Islet of Langerhans (tissue), 1 donor: ENCODE measurements at regions not wholly inside any gene's neighbourhood (a gene's known extent, or its start where the extent isn't known, plus 50 kb on each side); places are given as distances from the start of the nearest gene placed in this dataset.

Experiments
- FAIRE-seq: peaks from one replicate; lab custom pipeline; 2011; peaks lifted over from hg19 to GRCh38; lab: Jason Lieb, UNC

- no peak for FAIRE-seq
Observed at GRCh38 chr6:15027472-15027871, 218.4 kb upstream of the JARID2 start.

- FAIRE-seq: no peak
Observed at GRCh38 chr6:15032015-15032414, 213.9 kb upstream of the JARID2 start.

GRCh38 chr6:15033850-15034203, 212.0 kb upstream of the JARID2 start:
- FAIRE-seq: no peak

- FAIRE-seq: no peak
Observed at GRCh38 chr6:15036690-15037245, 209.1 kb upstream of the JARID2 start.

- FAIRE-seq: no peak
Observed at GRCh38 chr6:15037253-15037652, 208.6 kb upstream of the JARID2 start.

GRCh38 chr6:15038013-15038791, 207.7 kb upstream of the JARID2 start:
- no peak for FAIRE-seq

- no peak for FAIRE-seq
Observed at GRCh38 chr6:15039136-15039535, 206.7 kb upstream of the JARID2 start.

- FAIRE-seq: no peak
Observed at GRCh38 chr6:15042938-15043337, 202.9 kb upstream of the JARID2 start.

- FAIRE-seq: no peak
Observed at GRCh38 chr6:15044146-15044882, 201.6 kb upstream of the JARID2 start.

- FAIRE-seq: no peak
Observed at GRCh38 chr6:15044948-15045347, 200.9 kb upstream of the JARID2 start.

- no peak for FAIRE-seq
Observed at GRCh38 chr6:15046751-15047150, 199.1 kb upstream of the JARID2 start.

GRCh38 chr6:15048367-15048766, 197.5 kb upstream of the JARID2 start:
- no peak for FAIRE-seq

- FAIRE-seq: no peak
Observed at GRCh38 chr6:15058200-15059061, 187.4 kb upstream of the JARID2 start.

- FAIRE-seq: no peak
Observed at GRCh38 chr6:15061180-15061641, 184.7 kb upstream of the JARID2 start.

- no peak for FAIRE-seq
Observed at GRCh38 chr6:15061908-15062515, 183.9 kb upstream of the JARID2 start.

- FAIRE-seq: no peak
Observed at GRCh38 chr6:15062516-15063252, 183.2 kb upstream of the JARID2 start.

- FAIRE-seq: no peak
Observed at GRCh38 chr6:15063253-15063853, 182.5 kb upstream of the JARID2 start.

GRCh38 chr6:15065261-15065989, 180.4 kb upstream of the JARID2 start:
- FAIRE-seq: no peak

GRCh38 chr6:15066089-15066758, 179.6 kb upstream of the JARID2 start:
- FAIRE-seq: no peak
